Activated gamma-delta T cell treated with anti-CD3 and anti-CD28 coated beads, Interleukin-2, amount 50 U/mL, for 16 hours (primary cell): ENCODE measurements at regions not wholly inside any gene's neighbourhood (a gene's known extent, or its start where the extent isn't known, plus 50 kb on each side); places are given as distances from the start of the nearest gene placed in this dataset.

Experiments
- DNase-seq: peaks from one replicate; pipeline ENCODE4 v3.0.0-alpha.2; 2020; ENCODE audit warnings: low read depth

DNA sequence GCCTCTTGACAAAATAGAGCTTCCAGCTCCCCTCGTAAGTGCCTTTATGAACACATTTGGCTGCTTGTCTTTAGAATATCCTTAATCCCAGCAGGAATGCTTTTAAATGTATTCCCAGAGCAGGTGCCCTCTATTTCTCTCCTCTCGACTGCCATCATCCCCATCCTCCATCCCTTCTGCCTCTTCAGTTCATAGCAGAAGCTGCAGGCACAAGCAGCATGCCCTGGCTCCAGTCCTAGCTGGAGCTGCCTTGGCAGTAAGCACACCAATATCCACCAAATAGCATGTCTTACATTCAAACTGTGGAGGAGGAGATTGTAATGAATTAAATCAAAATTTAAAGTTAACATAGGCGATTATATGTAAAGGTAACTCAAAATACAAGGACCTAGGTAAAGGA is 891.3 kb upstream of the SLC39A10 start:
- no peak for DNase-seq

DNA sequence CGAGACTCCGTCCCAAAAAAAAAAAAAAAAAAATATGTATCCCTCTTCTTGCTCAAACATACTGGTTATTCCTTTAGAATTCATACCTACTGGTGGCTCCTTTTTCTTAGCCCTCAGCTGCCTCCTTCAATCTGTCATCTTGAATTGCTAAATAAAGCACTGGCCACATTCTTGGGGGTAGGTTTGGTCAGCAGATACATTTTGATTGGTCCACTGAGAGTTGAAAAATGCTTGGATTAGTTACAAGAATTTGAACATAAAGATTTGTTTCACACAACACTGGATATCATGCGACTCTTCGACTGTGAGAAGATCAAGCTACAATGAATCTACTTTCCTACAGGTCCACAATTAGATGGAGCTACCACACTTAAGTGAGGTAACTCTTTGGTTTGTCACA is 906.1 kb upstream of the SLC39A10 start:
- DNase-seq: no peak

DNA sequence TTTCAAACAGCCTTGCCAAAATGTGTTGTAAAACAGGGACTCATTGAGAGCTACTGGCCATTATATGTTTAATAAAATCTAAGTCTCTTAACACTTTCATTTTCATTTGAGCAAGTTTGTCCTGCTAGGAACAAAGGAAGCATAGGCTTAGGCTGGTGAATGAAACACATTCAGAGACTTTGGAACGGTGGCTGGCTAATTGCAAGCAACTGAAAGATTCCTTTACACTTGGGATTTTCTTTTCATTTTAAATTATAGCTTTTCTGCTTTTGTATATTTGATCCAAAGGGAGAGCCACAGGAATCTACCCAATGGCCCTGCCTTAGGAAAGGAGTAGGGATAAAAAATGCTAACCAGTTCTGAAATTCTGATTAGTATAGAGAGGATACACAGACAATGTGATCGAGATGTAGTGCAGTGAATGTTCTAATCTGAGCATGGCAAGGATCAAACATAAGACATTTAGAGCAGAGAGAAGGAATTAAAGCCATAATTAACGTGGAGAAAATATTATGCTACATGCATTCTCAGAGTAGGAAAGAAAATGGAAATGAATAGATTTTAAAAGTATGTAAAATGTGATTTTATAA is 911.4 kb upstream of the SLC39A10 start:
- no peak for DNase-seq

DNA sequence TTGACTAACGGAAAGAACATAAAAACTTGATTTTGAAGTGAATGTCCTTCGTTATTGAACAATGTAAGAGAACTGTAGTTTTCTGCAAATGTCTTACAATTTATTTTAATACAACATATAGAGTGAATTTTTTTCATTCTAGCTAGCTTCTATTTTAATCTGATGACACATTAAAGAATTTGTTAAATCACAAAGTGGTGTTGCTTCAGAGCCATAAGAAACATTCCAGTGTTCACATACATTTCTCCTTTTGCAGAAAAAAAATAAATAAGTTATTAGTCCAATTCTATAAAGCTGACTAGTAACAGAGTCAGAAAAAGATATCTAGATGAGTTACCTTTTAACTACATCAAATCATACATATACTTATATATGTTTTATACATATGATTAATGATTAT is 914.3 kb upstream of the SLC39A10 start:
- no peak for DNase-seq

DNA sequence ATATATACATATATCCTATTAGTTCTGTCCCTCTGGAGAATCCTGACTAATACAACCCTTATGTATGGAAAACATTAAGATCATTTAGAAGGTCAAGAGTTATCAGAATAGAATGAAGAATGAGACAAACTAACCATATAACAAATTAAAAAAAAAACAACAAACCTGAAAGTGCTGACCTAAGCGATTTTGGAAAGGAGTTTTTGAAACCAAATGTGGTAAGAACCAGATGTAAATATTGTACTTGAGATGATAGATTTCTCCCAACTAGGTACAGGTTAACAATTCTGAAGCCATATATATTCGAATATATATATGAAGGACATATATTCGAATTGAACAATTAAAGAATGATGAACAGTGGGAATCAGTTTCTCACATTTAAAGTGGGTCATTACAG is 917.8 kb upstream of the SLC39A10 start:
- DNase-seq: no peak

DNA sequence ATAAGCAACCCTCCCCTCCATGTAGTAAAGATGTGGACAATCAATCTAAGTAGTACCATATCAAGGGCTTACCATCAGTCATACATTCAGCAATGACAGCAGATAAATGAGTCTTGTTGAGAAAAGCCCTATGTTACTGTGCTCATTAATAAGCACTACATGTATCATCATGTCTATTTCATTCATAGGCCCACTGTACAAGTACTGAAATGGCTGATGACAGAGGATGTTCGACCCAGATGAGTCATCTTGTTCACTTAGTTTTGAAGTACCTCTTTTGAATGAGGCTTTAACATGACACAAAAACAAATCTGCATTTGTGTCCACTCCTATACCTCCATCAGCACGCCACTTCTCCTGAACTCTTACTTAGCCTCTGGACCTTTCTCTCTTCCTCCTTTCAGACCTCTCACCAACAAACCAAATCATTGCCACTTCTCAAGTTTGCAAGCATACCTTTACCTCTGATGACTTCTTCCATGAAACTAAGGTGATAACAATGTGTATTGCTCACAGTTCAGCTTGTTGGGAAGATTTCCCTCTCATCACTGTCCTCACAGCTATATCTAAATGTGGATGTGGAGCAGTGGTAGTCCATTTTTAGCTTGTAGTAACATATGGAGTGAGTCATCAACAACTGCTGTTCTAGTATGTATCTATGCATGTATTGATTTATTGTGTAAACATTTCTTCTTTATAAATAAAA is 921.0 kb upstream of the SLC39A10 start:
- no peak for DNase-seq

DNA sequence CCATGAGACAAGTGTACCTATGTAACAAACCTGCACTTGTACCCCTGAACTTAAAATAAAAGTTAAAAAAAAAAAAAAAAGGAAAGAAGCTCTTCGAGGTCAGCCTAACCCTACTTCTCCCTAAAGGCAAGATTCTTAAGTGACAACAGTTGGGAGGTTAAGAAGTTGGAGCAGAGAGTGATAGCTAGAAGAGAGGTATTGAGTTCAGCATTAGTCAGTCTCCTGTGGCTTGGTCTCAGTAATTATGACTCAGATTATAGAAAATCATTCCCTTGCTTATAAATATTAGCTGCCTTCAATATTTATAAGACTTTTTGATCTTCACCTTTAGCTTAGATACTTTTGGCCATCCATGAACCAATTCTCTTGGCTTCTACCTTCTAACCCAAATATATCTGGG is 926.8 kb upstream of the SLC39A10 start:
- DNase-seq: no peak

DNA sequence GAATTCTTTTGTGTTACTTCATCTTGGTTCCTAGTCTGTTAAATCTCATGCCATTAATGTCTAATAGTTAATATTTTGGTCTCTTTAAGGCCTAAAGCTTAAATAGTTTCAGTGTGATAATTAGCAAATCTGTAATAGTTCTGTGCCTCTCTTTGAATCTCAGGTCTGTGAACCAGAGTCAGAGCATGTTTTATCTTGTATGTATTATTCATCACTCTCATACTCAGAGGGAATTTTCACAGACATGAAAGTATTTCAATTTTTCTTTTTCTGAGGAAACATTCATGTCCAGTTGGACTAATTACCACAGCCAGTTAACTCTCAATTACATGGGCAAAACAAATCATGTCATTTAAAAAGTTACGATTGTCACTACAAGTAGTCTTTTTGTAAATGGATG is 931.9 kb upstream of the SLC39A10 start:
- no peak for DNase-seq

DNA sequence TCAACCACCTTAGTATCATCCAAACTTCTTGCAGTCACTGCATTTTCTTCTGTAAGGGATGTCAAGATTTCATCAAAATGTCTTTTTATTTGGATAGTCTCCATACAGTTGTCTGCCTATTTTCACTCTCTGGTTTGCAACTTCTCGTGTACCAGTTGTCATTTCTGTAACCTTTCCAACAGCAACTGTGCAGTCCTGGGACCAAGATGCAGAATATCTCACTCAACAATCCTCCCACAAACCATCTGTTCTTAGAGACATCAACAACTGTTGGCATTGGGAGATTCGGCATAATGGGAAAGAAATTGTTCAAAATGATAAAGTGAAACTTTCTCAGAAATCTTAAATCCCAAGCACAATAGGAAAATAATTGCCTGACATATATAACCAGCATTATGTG is 933.6 kb upstream of the SLC39A10 start:
- DNase-seq: no peak

DNA sequence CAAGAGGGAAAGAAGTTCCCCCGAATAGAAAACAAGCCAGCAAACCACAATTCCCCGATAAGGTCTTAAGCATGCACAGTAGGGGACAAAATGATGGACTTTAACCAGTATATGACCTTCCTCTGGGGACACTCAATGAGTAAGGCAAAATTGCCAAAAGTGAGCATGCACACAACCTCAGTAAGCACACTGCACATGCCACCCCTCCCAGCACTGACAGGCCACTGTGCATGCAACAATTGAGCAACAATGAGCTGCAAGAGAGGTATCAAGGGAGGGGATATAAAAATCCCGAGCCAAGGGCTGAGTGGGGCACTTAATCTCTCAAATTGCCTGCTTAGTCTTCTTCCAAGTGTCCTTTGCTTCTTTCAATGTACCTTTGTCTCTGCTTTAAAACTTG is 935.8 kb upstream of the SLC39A10 start:
- DNase-seq: no peak

DNA sequence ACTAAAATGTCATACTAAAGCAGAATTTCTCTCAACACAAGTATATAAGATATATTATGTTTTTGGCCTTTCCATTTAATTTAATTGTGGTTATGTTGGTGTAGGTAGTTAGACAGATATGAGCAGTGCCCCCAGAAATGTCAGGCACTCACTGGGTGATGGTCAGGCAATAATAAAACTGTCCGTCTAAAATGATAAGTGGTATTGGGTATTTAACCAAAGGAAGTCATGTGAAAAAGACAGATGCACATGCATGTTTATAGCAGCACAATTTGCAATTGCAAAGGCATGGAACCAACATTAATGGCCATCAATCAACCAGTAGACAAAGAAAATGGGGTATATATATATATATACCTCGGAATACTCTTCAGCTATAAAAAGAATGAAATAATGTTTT is 936.6 kb upstream of the SLC39A10 start:
- no peak for DNase-seq

DNA sequence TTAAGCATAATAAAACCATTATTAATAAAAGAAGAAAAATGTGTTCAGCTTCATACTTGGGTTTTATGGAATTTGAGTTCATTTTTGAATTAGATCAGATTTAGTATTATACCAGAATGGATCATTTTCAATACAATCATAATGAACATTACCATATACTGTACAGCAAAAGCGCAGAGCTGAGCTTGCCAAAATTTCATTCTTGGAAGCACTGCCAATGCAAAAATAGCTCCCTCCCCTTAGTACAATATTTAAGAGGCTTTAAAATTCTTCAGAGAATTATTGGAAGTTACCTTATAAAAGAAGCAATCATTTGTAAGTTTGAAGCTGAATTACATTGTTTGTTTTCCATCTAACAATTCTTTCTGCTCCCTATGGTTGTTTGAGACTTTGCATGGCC is 938.1 kb upstream of the SLC39A10 start:
- DNase-seq: no peak

DNA sequence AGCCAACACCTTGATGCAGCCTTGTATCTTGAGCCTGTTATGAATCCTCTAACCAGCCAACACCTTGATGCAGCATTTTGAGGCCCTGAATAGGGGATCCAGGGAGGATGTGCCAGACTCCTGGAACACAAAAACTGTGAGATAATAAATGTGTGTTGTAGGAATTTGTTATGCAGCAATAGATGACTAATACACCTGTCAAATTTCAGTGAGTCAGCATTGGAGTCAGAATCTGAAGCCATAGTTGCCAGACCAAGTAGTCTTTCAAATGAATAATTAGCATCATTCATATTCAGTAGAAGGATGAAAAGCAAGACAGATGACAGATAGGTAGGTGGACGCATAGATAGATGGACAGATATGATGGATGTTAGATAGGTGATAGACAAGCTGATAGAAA is 942.5 kb upstream of the SLC39A10 start:
- DNase-seq: no peak

DNA sequence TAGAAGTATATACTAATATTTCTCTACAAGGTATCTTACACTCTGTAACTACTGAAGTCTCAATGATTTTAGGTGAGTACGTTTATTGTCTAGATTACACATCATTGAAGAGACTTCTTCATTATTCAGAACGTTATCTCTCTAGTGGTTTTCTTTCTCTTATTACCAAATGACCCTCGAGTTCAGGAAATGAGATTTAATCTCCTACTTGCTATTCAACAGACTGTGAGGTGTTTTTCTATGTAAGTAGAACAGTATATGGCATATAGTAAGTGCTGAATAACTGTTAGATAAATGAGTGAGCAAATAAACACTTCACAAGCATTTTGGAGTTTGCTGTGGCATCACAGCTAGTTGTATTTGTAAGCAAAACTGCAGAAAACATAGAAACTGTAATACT is 947.2 kb upstream of the SLC39A10 start:
- no peak for DNase-seq

DNA sequence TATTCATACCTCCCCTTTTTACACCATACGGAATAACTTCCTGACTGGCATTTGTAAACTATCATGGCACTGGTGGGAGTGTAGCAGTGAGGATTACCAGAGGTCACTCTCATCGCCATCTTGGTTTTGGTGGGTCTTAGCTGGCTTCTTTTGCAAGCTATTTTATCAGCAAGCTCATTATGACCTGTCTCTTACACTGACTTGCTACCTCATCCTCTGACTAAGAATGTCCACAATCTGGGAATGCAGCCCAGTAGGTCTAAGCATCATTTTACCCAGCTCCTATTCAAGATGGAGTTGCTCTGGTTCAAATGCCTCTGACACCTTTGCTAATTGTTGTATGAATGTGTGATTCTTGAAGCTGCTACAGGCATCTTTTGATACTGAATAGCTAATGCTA is 950.8 kb upstream of the SLC39A10 start:
- DNase-seq: no peak

DNA sequence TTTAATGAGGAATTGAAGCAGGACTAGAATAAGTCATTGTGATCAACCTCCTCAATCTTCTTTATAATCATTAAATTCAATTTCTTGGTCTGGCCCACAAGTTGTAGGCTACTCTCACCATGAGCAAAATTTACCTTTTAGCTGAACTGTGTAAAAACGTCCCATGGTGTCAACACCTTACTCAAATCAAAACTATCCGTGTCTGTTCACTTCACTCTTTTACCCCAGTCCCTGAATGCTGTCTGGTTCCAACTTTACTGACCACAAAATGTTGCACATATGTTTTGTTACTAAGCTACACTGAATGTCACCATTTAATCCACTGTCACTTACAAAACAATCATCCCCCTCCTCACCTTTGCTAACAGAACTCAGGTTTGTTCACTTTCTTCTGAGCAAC is 951.6 kb upstream of the SLC39A10 start:
- DNase-seq: no peak

DNA sequence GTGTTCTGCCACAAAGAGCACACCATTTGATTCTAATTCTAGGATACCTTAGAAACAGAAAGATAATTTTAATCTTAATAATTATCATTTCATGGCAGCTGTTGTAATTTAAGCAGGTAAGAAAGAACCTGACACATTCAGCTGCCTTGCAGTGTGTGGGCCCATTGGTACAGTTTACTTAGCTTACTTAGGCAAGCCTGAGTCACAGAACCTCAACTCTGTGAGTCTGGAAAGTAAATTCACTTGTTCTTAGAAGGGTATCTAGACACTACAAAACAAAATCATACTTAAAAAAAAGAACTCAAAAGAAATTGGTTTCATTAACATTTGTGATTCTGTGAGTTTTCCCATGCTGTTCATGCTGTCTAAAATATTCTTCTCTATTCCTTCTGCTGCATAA is 956.3 kb upstream of the SLC39A10 start:
- DNase-seq: no peak

DNA sequence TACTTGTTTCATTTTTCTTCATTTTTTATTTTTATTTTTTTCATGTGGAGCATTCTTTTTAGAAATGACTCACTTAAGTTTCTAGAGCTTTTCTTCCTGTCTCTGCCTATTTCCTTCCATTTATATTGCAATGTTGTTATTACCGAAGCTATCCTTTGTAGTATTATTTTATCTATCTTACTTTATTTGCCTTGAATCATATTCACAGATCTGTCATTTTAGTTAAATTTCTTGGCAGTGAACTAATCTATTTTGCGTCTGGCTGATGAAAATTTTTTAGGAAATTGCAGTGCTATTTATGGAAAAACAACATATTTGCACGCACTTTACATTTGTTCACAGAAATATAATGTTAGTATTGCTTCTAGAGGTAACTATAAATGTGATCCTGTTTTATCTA is 956.9 kb upstream of the SLC39A10 start:
- no peak for DNase-seq

DNA sequence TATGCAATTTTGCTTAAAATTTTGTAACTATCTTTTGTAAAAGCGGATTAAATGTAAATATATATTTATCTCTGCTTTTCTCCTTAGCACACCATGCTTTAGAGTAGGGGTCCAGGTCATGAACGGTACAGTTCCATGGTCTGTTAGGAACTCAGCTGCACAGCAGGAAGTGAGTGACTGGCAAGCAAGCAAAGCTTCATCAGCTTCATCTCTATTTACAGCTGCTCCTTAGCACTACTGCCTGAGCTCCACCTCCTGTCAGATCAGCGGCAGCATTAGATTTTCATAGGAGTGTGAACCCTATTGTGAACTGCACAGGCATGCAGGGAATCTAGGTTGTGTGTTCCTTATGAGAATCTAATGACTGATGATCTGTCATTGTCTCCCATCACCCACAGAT is 959.0 kb upstream of the SLC39A10 start:
- DNase-seq: no peak

DNA sequence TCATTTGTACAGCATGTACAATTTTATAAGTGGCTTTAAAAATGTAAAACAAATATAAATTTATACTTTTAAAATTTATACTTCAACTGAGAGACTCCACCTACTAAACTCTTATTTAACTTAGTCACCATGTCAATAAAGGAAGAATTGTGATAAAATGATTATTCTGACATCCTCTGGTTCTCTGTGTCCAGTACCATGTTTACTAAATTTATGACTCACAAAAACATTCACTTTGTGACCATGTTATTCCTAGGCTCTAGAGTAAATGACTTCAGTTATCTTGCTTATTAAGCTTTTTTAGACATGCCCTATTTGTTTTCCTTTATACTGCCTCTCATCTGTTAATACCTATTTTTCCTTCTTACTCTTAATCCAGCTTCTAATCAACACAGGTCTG is 959.6 kb upstream of the SLC39A10 start:
- DNase-seq: no peak

DNA sequence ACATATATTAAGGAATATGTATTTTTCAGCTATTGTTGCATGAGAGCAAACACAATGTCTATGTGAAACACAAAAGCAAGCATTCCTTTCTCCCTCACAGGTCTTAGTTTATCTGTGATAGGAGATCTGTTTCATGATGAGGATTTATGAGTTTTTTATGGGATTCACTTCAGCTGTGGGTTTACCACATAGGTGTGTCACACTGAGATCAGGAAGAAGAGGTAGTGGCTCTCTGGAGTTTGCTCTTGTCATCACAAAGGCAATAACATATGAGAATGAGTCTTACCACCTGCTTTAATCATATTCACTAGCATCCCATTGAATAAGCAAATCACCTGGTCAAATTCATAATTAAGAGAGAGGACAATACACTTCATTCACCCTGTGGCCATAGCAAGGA is 960.3 kb upstream of the SLC39A10 start:
- DNase-seq: no peak

DNA sequence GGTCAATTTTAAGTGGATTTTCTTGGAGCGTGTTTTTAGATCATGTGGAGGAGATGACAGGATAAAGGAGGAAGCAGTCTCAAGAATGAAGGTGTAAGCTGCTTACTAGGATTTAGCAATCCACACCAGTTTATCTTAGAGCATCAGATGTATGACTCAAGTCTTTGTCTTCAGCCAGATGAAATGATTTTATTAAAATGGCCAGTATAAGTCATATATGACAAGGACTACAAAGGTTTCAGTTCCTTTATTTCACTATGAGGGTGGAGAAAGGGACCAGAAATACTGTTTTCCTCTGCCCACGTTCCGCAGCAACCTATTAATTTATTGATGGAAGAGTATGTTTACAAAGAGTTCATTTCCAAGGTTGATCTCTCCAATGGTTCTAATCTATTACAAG is 970.5 kb upstream of the SLC39A10 start:
- DNase-seq: no peak

DNA sequence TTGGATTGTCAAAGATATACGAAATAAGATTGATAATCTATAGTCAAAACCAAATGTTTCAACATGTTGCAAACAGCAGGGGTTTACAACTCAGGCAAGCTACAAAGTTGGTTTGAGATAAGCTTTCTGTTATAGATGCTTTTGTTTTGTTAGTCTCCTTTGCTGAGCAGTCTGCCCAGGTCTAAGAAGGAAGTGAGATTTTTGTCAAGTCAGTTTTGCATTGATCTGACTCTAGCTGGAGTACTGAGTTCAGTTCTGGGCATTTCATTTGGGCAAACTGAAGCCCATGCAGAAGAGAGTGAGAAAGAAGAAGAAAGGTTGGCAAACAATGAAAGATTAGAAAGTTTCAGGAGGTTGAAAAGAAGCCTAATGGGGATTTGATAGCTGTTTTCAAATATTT is 983.0 kb upstream of the SLC39A10 start:
- DNase-seq: no peak

DNA sequence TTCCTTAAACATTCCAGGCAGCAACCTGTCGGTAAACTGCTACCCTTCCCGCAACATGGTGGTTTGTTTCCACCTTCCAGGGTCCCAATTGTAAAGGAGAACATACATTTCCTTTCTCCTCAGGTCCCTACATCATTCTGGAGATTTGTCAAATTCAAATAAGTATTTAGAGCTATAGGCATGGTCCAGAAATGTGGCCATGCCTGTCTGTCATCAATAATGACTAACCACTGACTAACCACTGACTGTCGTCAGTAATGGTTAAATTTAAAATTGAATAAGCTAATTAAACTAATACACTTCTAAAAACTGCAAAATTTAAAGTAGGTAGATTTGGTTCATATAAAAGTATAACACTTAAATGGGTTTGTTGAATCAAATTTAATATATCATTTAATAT is 984.0 kb upstream of the SLC39A10 start:
- DNase-seq: no peak
